IMR-90 (cell line): ENCODE measurements at regions not wholly inside any gene's neighbourhood (a gene's known extent, or its start where the extent isn't known, plus 50 kb on each side); places are given as distances from the start of the nearest gene placed in this dataset.

ENCODE experiments used
- ATAC-seq: fragments of 200-7000 bp; cut with Tn5 transposase; 2 replicates; pipeline ENCODE4 v1.9.1; 2020; ENCODE audit warnings: low read depth, mild to moderate bottlenecking, moderate library complexity
- BruUV-seq: library from RNA; stranded (reverse); fragments of 400-500 nt; replicated peaks from 2 replicates; lab custom pipeline; 2021; lab: Mats Ljungman, UMichigan
- CTCF ChIA-PET: fragments of 300-600 bp; formaldehyde crosslinking; extraction: SDS; loops from one replicate; lab custom pipeline; 2021; ENCODE audit warnings: antibody characterized with exemption; lab: Yijun Ruan, JAX
- POLR2A ChIA-PET: fragments of 300-600 bp; sonication (Branson Sonifier 250); formaldehyde crosslinking; loops from one replicate; lab custom pipeline; 2022; ENCODE audit warnings: antibody characterized with exemption; ENCODE audit not compliant: unreplicated experiment; lab: Charles Lee
- DNase-seq: peaks from one replicate; pipeline ENCODE4 v3.0.0; 2013
- H2AFZ ChIP-seq: replicated peaks from 2 replicates; pipeline ENCODE3; 2013; ENCODE audit warnings: low read length, mild to moderate bottlenecking; ENCODE audit not compliant: poor library complexity
- H2AK5ac ChIP-seq: 2 replicates; pipeline ENCODE4 v1.6.1; 2013; ENCODE audit warnings: low read depth, low read length, inconsistent platforms
- H2AK9ac ChIP-seq: replicated peaks from 2 replicates; pipeline ENCODE3; 2013; ENCODE audit warnings: mild to moderate bottlenecking, low read depth, low read length, moderate library complexity; ENCODE audit not compliant: poor library complexity
- H2BK120ac ChIP-seq: 2 replicates; pipeline ENCODE4 v1.6.1; 2013; ENCODE audit warnings: low read depth, low read length, inconsistent platforms
- H2BK15ac ChIP-seq: 3 replicates; pipeline ENCODE4 v1.6.1; 2013; ENCODE audit warnings: low read depth, low read length, inconsistent platforms
- H2BK20ac ChIP-seq: 2 replicates; pipeline ENCODE4 v1.6.1; 2013; ENCODE audit warnings: low read depth, mild to moderate bottlenecking, inconsistent platforms, low read length, moderate library complexity
- H2BK5ac ChIP-seq: 2 replicates; pipeline ENCODE4 v1.6.1; 2013; ENCODE audit warnings: mild to moderate bottlenecking, low read depth, low read length, inconsistent platforms; ENCODE audit not compliant: poor library complexity, severe bottlenecking
- H3K14ac ChIP-seq: replicated peaks from 2 replicates; pipeline ENCODE4 v1.6.1; 2013; ENCODE audit warnings: low read depth, low read length, inconsistent platforms
- H3K18ac ChIP-seq: 2 replicates; pipeline ENCODE4 v1.6.1; 2013; ENCODE audit warnings: low read depth, low read length, control low read depth
- H3K23ac ChIP-seq: 2 replicates; pipeline ENCODE4 v1.6.1; 2013; ENCODE audit warnings: low read depth, low read length, inconsistent platforms
- H3K27ac ChIP-seq: 2 replicates; pipeline ENCODE4 v1.5.1; 2013; ENCODE audit warnings: mild to moderate bottlenecking, control low read depth, low read length; ENCODE audit not compliant: insufficient read depth
- H3K27me3 ChIP-seq: 2 replicates; pipeline ENCODE4 v1.6.1; 2013; ENCODE audit warnings: low read length; ENCODE audit not compliant: control insufficient read depth, insufficient read depth
- H3K36me3 ChIP-seq: 2 replicates; pipeline ENCODE4 v1.6.1; 2013; ENCODE audit warnings: low read length, mixed read lengths; ENCODE audit not compliant: control insufficient read depth, insufficient read depth
- H3K4ac ChIP-seq: 2 replicates; pipeline ENCODE4 v1.6.1; 2013; ENCODE audit warnings: low read depth, low read length, inconsistent platforms
- H3K4me1 ChIP-seq: 2 replicates; pipeline ENCODE4 v1.6.1; 2013; ENCODE audit warnings: low read length, mixed read lengths; ENCODE audit not compliant: control insufficient read depth, insufficient read depth
- H3K4me2 ChIP-seq: 2 replicates; pipeline ENCODE4 v1.6.1; 2013; ENCODE audit warnings: low read depth, mild to moderate bottlenecking, control low read depth, low read length, moderate library complexity
- H3K4me3 ChIP-seq: 2 replicates; pipeline ENCODE4 v1.5.1; 2013; ENCODE audit warnings: low read depth, mild to moderate bottlenecking, control low read depth, low read length, moderate library complexity; ENCODE audit not compliant: insufficient read depth
- H3K56ac ChIP-seq: 2 replicates; pipeline ENCODE4 v1.6.1; 2013; ENCODE audit warnings: low read length, inconsistent platforms; ENCODE audit not compliant: insufficient read depth; ENCODE audit errors: extremely low read depth
- H3K79me1 ChIP-seq, 2 experiments: 2 replicates each; pipeline ENCODE4 v1.6.1; 2013; ENCODE audit warnings: low read length in 2 of 2, inconsistent platforms in 1 of 2, low read depth in 1 of 2
- H3K9ac ChIP-seq: 2 replicates; pipeline ENCODE4 v1.6.1; 2013; ENCODE audit warnings: low read depth, low read length, control low read depth
- H3K9me1 ChIP-seq: 2 replicates; pipeline ENCODE4 v1.6.1; 2013; ENCODE audit warnings: low read length, inconsistent platforms; ENCODE audit not compliant: insufficient read depth
- H3K9me3 ChIP-seq: 2 replicates; pipeline ENCODE4 v1.6.1; 2013; ENCODE audit warnings: low read length; ENCODE audit not compliant: control insufficient read depth, insufficient read depth
- H4K20me1 ChIP-seq: 2 replicates; pipeline ENCODE4 v1.6.1; 2013; ENCODE audit warnings: low read length, inconsistent platforms; ENCODE audit not compliant: insufficient read depth
- H4K5ac ChIP-seq: 2 replicates; pipeline ENCODE4 v1.6.1; 2013; ENCODE audit warnings: mild to moderate bottlenecking, low read depth, low read length, control low read depth
- H4K8ac ChIP-seq, 2 experiments: 2 replicates each; pipeline ENCODE4 v1.6.1; 2013; ENCODE audit warnings: low read depth in 2 of 2, low read length in 2 of 2, control low read depth in 1 of 2, inconsistent platforms in 1 of 2
- H4K91ac ChIP-seq: 2 replicates; pipeline ENCODE4 v1.6.1; 2013; ENCODE audit warnings: low read depth, low read length, inconsistent platforms; ENCODE audit not compliant: insufficient read depth
- BHLHE40 ChIP-seq: fragments of 150-350 bp; IDR thresholded peaks from 2 replicates; pipeline ENCODE4 v1.6.1; 2016; ENCODE audit warnings: mild to moderate bottlenecking, low read depth, low read length
- CHD1 ChIP-seq: IDR thresholded peaks from 2 replicates; pipeline ENCODE4 v1.6.1; 2012; ENCODE audit warnings: low read depth, low read length, improper control_type of control experiment
- FOS ChIP-seq: fragments of 150-350 bp; IDR thresholded peaks from 2 replicates; pipeline ENCODE4 v1.6.1; 2016; ENCODE audit warnings: low read depth, low read length
- MAFK ChIP-seq: IDR thresholded peaks from 2 replicates; pipeline ENCODE4 v1.6.1; 2012; ENCODE audit warnings: low read depth, low read length, improper control_type of control experiment
- MAZ ChIP-seq: IDR thresholded peaks from 2 replicates; pipeline ENCODE4 v1.6.1; 2012; ENCODE audit warnings: low read depth, mild to moderate bottlenecking, low read length, improper control_type of control experiment, moderate library complexity, borderline replicate concordance
- MXI1 ChIP-seq: IDR thresholded peaks from 2 replicates; pipeline ENCODE4 v1.6.1; 2012; ENCODE audit warnings: low read depth, mild to moderate bottlenecking, low read length, moderate library complexity, borderline replicate concordance
- NFE2L2 ChIP-seq: fragments of 150-350 bp; IDR thresholded peaks from 2 replicates; pipeline ENCODE4 v1.6.1; 2016; ENCODE audit warnings: low read depth, mild to moderate bottlenecking, low read length
- POLR2A ChIP-seq: IDR thresholded peaks from 2 replicates; pipeline ENCODE4 v1.6.1; 2012; ENCODE audit warnings: mild to moderate bottlenecking, low read depth, low read length
- RAD21 ChIP-seq: IDR thresholded peaks from 2 replicates; pipeline ENCODE4 v1.6.1; 2012; ENCODE audit warnings: low read length, improper control_type of control experiment
- RFX5 ChIP-seq: IDR thresholded peaks from 2 replicates; pipeline ENCODE4 v1.8.0; 2012; ENCODE audit warnings: low read depth, mild to moderate bottlenecking, low read length, moderate library complexity
- WGBS, 2 experiments: methylation state at CpG; one replicate each; pipeline versions ENCODE4 v1.1.5 to v1.1.7; 2013; ENCODE audit warnings: missing lambda C conversion rate in 2 of 2; ENCODE audit not compliant: insufficient read length in 1 of 2; ENCODE audit errors: extremely low coverage in 2 of 2; 5-methylcytosine and 5-hydroxymethylcytosine counted together
- dilution Hi-C: fragments of 300-500 bp; cut with HindIII; formaldehyde crosslinking; loops from one replicate; pipeline ENCODE4 v1.14.3; 2018; ENCODE audit warnings: low sequenced_read_pairs; ENCODE audit not compliant: unreplicated experiment
- in situ Hi-C: fragments of 300-500 bp; cut with MboI; formaldehyde crosslinking; loops from 3 replicates; pipeline ENCODE4 v1.14.3; 2019; ENCODE audit warnings: low sequenced_read_pairs, inconsistent platforms, mixed read lengths
- intact Hi-C: fragments of 100-400 bp; cut with micrococcal nuclease; formaldehyde crosslinking; loops from 2 replicates; pipeline ENCODE4 v1.10.0; 2022
- TF ChIP-seq, protein P1 (sequence below): fragments of 150-350 bp; IDR thresholded peaks from 2 replicates; pipeline ENCODE4 v1.6.1; 2016; ENCODE audit warnings: low read depth, mild to moderate bottlenecking, low read length, moderate library complexity, borderline replicate concordance

DNA sequence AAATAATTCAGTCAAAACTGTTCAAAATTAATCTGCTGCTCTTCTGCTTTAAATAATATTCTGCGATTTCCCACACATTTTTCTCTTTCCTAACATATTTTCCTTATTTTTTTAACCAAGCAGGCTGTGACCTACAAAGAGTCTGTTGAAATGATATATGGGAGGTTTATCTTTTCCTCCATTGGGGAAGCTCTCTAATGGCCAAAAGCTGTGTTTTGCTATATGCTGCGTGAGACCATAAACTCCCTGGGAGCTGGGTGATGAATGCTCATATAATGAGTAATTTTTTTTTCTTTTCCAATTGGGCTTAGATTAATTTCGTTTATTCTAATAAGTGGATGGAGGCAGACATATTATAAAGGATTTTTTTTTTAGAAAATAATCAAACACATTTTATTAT, 72.2 kb upstream of the MAP2 start:
- intact Hi-C loops = no loop called here
- in situ Hi-C loops = no loop called here
- ATAC-seq = no peak

More for the DNA sequence above, 72.2 kb upstream of the MAP2 start:
- 91% methylated on average over 1 of the region's 3 CpGs; no CpG with 5 or more reads in 1 of the 2 experiments for WGBS, 2 experiments
- H3K4ac ChIP-seq = no peak overlapping the region
- no TSS peak for BruUV-seq
- no peak overlapping the region for H4K8ac ChIP-seq
- no peaks in the 10 kb centered on the region for H4K20me1 ChIP-seq
- H2BK120ac ChIP-seq = no peak overlapping the region
- H3K79me1 ChIP-seq = no peaks in the 10 kb centered on the region
- no peaks in the 10 kb centered on the region for H3K9me1 ChIP-seq
- no peaks in the 10 kb centered on the region for H3K4me1 ChIP-seq
- H2BK5ac ChIP-seq = no peak overlapping the region
- H3K27me3 ChIP-seq = no peaks in the 10 kb centered on the region
- no peak for DNase-seq
- H3K27ac ChIP-seq = no peak overlapping the region
- H3K18ac ChIP-seq = no peak overlapping the region
- TF ChIP-seq RFX5 (no peak), MAZ (no peak), CHD1 (no peak), POLR2A (no peak), BHLHE40 (no peak), MAFK (no peak), NFE2L2 (no peak), FOS (no peak), RAD21 (no peak), MXI1 (no peak)
- TF ChIP-seq, protein P1, sequence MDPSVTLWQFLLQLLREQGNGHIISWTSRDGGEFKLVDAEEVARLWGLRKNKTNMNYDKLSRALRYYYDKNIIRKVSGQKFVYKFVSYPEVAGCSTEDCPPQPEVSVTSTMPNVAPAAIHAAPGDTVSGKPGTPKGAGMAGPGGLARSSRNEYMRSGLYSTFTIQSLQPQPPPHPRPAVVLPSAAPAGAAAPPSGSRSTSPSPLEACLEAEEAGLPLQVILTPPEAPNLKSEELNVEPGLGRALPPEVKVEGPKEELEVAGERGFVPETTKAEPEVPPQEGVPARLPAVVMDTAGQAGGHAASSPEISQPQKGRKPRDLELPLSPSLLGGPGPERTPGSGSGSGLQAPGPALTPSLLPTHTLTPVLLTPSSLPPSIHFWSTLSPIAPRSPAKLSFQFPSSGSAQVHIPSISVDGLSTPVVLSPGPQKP = no peak
- ChIA-PET POLR2A (interaction anchor here (0.6 kb wide), 1 partner anchor 9 kb away, joined by 3 read pairs; no protein-coding TSS in a partner anchor), CTCF (interaction anchor here (1.0 kb wide), 1 partner anchor 17 kb away, joined by 4 read pairs; no protein-coding TSS in a partner anchor)
- H4K5ac ChIP-seq = no peak overlapping the region
- no peak overlapping the region for H3K14ac ChIP-seq
- no peak overlapping the region for H2AK5ac ChIP-seq
- H3K23ac ChIP-seq = no peak overlapping the region
- no peak overlapping the region for H4K91ac ChIP-seq
- no peak overlapping the region for H2AK9ac ChIP-seq
- no peak overlapping the region for H3K4me3 ChIP-seq
- no peak overlapping the region for H3K56ac ChIP-seq
- H2BK15ac ChIP-seq = no peak overlapping the region
- no peaks in the 10 kb centered on the region for H3K9me3 ChIP-seq
- no peak overlapping the region for H2BK20ac ChIP-seq
- H2AFZ ChIP-seq = no peak overlapping the region
- H3K4me2 ChIP-seq = no peak overlapping the region
- H3K9ac ChIP-seq = no peak overlapping the region
- dilution Hi-C loops = no loop called here
- no peaks in the 10 kb centered on the region for H3K36me3 ChIP-seq
